ENCODE measurements at regions not wholly inside any gene's neighbourhood (a gene's known extent, or its start where the extent isn't known, plus 50 kb on each side); places are given as distances from the start of the nearest gene placed in this dataset.

- Histone ChIP-seq H3K4me2 (ENCODE audit: insufficient read depth, low read length) (no peak overlapping the region), H3K27me3 (ENCODE audit: control insufficient read depth in 2 of 2, insufficient read depth in 2 of 2, low read length in 2 of 2) (no peaks in the 10 kb centered on the region), H3K9ac (ENCODE audit: insufficient read depth in 1 of 2, low read depth in 2 of 2, low read length in 2 of 2) (no peak overlapping the region), H3K9me3 (replicated peaks; ENCODE audit: control insufficient read depth, insufficient read depth, low read depth, low read length) (no peaks in the 10 kb centered on the region), H2AFZ (ENCODE audit: low read depth, low read length) (no peak overlapping the region), H3K4me1 (replicated peaks in 1 of 2; ENCODE audit: control insufficient read depth in 2 of 2, insufficient read depth in 2 of 2, low read length in 2 of 2) (no peaks in the 10 kb centered on the region), H3K27ac (ENCODE audit: extremely low read depth, low read depth, low read length) (no peak overlapping the region), H3K4me3 (no peak overlapping the region), H3K9me1 (ENCODE audit: control insufficient read depth, insufficient read depth, low read length) (no peaks in the 10 kb centered on the region), H3K36me3 (ENCODE audit: control insufficient read depth, insufficient read depth, low read length) (no peaks in the 10 kb centered on the region), H3K79me2 (ENCODE audit: control insufficient read depth, insufficient read depth, low read length) (no peaks in the 10 kb centered on the region), H4K20me1 (replicated peaks; ENCODE audit: control insufficient read depth, insufficient read depth, low read length) (no peaks in the 10 kb centered on the region)
- 0% methylated on average over 2 of the region's 2 CpGs for WGBS (ENCODE audit: insufficient coverage, low coverage, missing lambda C conversion rate)
- CTCF ChIA-PET (ENCODE audit: low intra/inter-chr PET ratio), result no interaction called here
- in situ Hi-C loops (cut with MboI), result no loop called here
- DNase-seq (ENCODE audit: extremely low read depth in 1 of 4, low spot score in 3 of 4) (no peak), ATAC-seq (no peak), FAIRE-seq (no peak)
- BruUV-seq (replicated peaks), result no TSS peak
- POLR2A ChIA-PET, result no interaction called here
- intact Hi-C loops (cut with micrococcal nuclease), result no loop called here
- TF ChIP-seq CHD2 (IDR thresholded peaks at IDR 0.05; ENCODE audit: low read depth, low read length) (no peak), ZNF384 (IDR thresholded peaks at IDR 0.05; ENCODE audit: low read depth, low read length) (no peak), USF1 (CRISPR knock-in tag; IDR thresholded peaks at IDR 0.05) (no peak), RBM25 (IDR thresholded peaks at IDR 0.05; ENCODE audit: low read depth, low read length, severe bottlenecking) (no peak), ETV6 (IDR thresholded peaks at IDR 0.05; ENCODE audit: borderline replicate concordance in 1 of 2, low read depth in 2 of 2, low read length in 1 of 2) (no peak), ETV6 (CRISPR knock-in tag; IDR thresholded peaks at IDR 0.05; ENCODE audit: borderline replicate concordance) (no peak), NRF1 (conservative IDR thresholded peaks at IDR 0.05 in 1 of 2, IDR thresholded peaks at IDR 0.05 in 1 of 2) (no peak), MCM5 (IDR thresholded peaks at IDR 0.05; ENCODE audit: low read depth) (no peak)
Observed at GRCh38 chr5:56625541-56625940, 189.8 kb upstream of the MAP3K1 start.

Data from K562 (cell line).